ENCODE measurements at regions not wholly inside any gene's neighbourhood (a gene's known extent, or its start where the extent isn't known, plus 50 kb on each side); places are given as distances from the start of the nearest gene placed in this dataset.
"Not testable (repeated sequence)": the region's sequence is repeated elsewhere in the genome, so short reads cannot be mapped to it uniquely, and the experiment has no call there.

GRCh38 chr1:65527707-65528503 lies 107.4 kb downstream of the LEPR start:
- DNase-seq (ENCODE audit: low read depth): no peak

- no peak for DNase-seq (ENCODE audit: low read depth)
Observed at GRCh38 chr1:65531972-65532570, 111.6 kb downstream of the LEPR start.

GRCh38 chr1:65535981-65536380 lies 115.5 kb downstream of the LEPR start:
- no peak for DNase-seq (ENCODE audit: low read depth)

GRCh38 chr1:65538086-65538485 lies 117.6 kb downstream of the LEPR start:
- no peak for DNase-seq (ENCODE audit: low read depth)

GRCh38 chr1:65538664-65539063 lies 118.2 kb downstream of the LEPR start:
- DNase-seq (ENCODE audit: low read depth): no peak

GRCh38 chr1:65539266-65540131 lies 119.0 kb downstream of the LEPR start:
- DNase-seq (ENCODE audit: low read depth): no peak

- no peak for DNase-seq (ENCODE audit: low read depth)
Observed at GRCh38 chr1:65541161-65541560, 120.7 kb downstream of the LEPR start.

GRCh38 chr1:65541865-65542264 lies 121.4 kb downstream of the LEPR start:
- DNase-seq (ENCODE audit: low read depth): no peak

GRCh38 chr1:65542592-65542991 lies 122.1 kb downstream of the LEPR start:
- not testable (repeated sequence) for DNase-seq (ENCODE audit: low read depth)

- DNase-seq (ENCODE audit: low read depth): not testable (repeated sequence)
Observed at GRCh38 chr1:65550306-65551010, 130.0 kb downstream of the LEPR start.

GRCh38 chr1:65552484-65552883 lies 132.0 kb downstream of the LEPR start:
- DNase-seq (ENCODE audit: low read depth): not testable (repeated sequence)

GRCh38 chr1:65554086-65554764 lies 133.8 kb downstream of the LEPR start:
- DNase-seq (ENCODE audit: low read depth): not testable (repeated sequence)

GRCh38 chr1:65554829-65555228 lies 134.4 kb downstream of the LEPR start:
- no peak for DNase-seq (ENCODE audit: low read depth)

- DNase-seq (ENCODE audit: low read depth): peak; percentile 10
Observed at GRCh38 chr1:65558215-65558614, 137.7 kb downstream of the LEPR start.

GRCh38 chr1:65564493-65564892 lies 144.0 kb downstream of the LEPR start:
- DNase-seq (ENCODE audit: low read depth): no peak

GRCh38 chr1:65568285-65568684 lies 147.8 kb downstream of the LEPR start:
- DNase-seq (ENCODE audit: low read depth): no peak

- no peak for DNase-seq (ENCODE audit: low read depth)
Observed at GRCh38 chr1:65572701-65573421, 152.4 kb downstream of the LEPR start.

- DNase-seq (ENCODE audit: low read depth): no peak
Observed at GRCh38 chr1:65577278-65577677, 156.8 kb downstream of the LEPR start.

- peak; percentile 5 for DNase-seq (ENCODE audit: low read depth)
Observed at GRCh38 chr1:65577982-65578381, 157.5 kb downstream of the LEPR start.

GRCh38 chr1:65581119-65581518 lies 160.7 kb downstream of the LEPR start:
- peak; percentile 23 for DNase-seq (ENCODE audit: low read depth)

- DNase-seq (ENCODE audit: low read depth): no peak
Observed at GRCh38 chr1:65584399-65584798, 163.9 kb downstream of the LEPR start.
